GM18861 (cell line): ENCODE measurements at regions not wholly inside any gene's neighbourhood (a gene's known extent, or its start where the extent isn't known, plus 50 kb on each side); places are given as distances from the start of the nearest gene placed in this dataset.

ENCODE experiments used
- ATAC-seq: cut with Tn5 transposase; IDR thresholded peaks from one replicate; pipeline ENCODE4 v1.9.1; 2021; ENCODE audit not compliant: unreplicated experiment

DNA sequence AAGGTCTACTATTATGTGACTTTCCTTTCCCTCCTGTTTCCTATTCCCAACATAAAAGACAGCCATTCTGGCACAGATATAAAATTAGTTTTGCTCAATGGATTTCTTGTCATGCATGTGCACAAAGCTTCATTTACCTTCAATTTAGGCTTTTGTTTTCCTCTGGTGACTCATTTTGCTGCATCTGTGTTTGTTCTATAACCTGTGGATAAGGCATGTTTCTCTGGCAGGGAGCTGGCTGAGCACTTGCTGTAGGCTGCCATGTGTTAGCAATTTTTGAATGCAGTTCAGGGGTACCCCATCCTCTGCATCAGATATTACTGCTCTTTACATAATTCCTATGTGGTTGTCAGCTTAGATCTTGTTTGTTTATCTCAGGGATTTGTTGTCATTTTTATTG lies 202.8 kb upstream of the GRID2 start:
- no peak for ATAC-seq

DNA sequence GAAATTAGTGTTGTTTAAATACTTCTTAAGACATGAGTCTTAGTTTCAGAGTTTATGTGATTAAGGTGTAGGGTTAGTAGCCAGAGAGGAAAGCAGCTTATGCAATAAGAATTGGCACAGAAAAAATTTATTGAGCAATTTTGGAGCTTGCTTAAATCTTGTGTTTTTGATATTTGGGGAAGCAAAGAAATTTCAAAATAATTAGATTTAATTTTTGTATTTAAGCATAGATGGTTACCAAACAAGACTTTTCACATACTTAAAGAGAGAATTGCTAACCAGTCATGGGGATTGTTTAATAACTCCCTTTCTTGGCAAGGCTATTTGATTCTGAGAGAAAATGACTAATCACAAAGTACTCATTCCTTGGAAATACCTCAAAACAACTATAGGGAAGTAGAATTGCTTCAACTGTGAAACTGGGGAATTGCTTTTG lies 202.0 kb upstream of the GRID2 start:
- ATAC-seq, result no peak

DNA sequence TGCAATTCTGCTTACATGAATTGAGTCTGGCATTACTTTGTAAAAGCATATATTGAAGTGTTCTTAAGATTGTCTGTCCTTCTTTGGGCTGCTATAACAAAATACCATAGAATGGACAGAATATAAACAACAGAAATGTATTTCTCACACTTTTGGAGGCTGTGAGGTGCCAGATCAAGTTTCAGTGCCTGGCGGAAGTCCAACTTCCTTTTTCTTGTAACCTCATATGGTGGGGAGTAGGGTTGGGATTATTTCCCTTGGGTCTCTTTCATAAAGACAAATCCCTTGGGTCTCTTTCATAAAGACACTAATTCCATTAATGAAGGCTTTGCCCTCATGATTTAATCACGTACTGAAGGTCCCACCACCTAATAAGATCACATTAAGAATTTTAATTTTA lies 199.3 kb upstream of the GRID2 start:
- no peak for ATAC-seq

DNA sequence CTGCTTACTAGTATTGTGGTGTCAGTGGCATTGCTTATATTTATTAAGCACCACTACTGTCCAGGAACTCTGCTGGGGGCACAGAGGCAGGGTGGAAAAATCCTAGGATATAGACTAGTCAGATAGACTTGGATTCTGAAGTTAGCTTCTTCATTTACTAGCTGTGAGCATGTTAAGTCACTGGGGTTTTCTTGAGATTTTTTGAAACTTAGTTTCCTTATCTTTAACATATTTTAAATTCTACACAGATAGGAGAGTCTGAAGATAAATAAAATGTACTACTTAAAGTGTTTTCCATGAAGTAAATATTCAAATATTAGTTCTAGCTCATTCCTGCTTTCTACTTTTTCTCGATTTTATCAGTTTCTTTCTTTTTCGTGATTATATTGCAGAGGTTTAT lies 196.9 kb upstream of the GRID2 start:
- no peak for ATAC-seq

DNA sequence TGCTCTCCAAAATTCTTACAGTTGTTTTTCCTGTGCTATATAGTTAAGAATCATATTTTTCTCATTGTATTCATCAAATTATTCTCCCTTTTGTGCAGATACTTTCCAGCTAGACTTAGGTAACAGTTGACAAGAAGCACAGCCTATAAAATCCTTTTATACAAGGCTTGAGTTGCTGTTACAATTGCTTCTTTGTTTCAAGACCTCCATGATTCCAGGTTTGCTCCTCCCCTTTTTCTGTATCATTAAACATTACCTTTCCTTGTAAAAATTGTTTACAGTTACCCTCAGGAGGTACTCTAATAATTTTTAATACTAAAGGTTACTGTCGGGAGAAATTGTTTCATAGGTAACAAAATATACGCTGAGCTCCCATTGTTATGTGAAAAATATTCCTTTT lies 192.3 kb upstream of the GRID2 start:
- no peak for ATAC-seq

DNA sequence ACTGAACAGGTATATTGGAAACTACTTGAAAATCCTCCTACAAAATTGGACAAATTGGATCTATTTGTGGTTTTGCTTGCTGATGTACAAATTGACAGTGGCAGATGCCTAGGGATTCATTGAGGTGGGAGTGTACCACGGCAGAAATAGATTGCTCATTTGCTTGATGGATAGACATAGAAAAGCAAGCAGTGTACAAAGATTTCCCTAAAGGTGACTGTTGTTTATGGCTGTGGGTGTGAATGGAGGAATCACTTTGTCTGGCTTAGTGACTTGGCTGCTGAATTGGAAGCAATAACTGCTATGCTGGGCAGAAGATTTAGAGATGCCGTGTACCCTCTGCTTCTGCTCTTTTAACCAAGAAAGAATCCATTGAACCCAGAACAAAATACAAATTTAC lies 191.0 kb upstream of the GRID2 start:
- ATAC-seq, result no peak

DNA sequence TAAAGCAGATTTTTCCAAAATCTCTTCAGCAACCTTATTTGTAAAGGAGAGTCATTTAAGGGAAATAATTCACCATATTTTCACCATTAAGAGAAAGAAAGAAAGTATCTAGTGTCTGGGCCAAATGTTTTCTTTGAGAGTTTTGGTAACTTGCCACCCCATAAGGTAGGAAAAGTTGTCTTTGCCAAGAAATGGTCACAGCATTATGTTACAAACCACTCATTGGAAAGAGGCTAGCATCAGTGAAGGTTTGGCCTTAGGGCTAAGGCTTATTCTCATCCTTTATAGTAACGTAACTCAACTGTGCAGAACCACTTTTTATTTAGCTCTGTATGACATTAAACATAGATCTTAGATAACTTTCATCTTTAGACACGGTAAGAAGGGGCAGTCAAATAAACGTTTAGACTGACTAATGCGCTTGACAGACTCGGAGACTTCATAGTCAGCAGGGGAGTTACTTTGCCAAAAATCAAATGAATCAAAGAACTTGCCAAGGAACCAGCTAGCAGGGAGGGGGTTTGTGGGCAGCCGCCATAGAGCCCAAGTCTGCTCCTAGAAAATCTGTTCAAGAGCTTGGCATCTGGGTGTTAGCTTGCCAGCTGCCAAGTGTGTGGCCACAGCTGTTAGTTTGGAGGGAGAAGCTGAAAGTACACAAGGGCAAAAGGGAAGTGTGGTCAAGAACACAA lies 182.8 kb upstream of the GRID2 start:
- no peak for ATAC-seq

DNA sequence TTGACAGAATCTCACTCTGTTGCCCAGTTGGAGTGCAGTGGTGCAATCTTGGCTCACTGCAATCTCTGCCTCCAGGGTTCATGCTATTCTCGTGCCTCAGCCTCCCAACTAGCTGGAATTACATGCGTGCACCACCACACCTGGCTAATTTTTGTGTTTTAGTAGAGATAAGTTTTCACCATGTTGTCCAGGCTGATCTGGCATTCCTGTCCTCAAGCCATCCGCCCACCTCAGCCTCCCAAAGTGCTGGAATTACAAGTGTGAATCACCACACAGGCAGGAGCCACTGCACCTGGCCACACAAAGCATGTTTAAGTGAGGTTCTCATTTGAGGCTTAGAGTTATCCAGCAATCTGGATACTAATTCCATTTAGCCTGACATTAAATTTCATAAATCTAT lies 180.9 kb upstream of the GRID2 start:
- no peak for ATAC-seq

DNA sequence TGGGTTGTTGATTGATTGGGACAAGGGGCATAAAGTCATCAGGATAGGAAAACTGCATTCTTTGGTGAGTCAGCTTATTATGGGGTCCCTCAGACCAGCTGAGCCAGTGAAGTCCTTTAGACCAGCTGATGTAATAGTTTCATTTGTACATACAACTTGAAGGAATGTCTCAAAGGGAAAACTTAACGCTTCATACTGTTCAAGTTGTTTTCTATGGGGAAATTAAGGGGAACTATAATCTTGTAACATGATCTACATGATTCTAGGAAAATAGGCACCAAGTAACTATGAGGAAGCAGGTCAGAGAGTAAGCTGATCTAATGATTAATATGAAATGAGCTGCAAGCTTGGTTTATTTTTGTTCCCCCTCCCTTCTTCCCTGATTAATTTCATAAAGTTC lies 175.1 kb upstream of the GRID2 start:
- no peak for ATAC-seq

DNA sequence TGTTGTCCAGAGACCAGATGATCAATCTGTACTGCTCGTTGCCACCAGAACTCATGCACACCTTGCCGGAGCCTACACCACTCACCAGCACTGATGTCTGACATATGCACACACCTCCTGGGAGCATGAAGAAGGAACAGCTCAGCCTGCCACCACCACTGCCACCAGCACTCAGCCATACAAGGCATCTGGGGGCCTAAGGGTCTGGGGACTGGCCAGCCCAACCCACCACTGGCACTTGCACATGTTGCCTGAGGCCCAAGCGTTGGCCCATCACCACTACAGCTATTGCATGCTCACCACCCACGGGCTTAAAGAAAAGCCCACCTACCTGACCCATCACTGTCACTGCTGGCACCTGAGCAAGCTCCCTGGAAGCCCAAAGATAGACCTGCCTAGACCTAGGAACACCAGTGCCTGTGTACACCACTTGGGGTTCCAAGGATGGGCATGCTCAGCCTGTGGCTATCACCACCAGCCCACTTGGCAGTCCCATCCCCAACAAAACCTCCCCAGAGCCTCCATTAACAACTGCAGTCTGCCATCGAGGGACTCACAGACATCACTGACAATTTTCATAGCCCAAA lies 174.3 kb upstream of the GRID2 start:
- no peak for ATAC-seq

DNA sequence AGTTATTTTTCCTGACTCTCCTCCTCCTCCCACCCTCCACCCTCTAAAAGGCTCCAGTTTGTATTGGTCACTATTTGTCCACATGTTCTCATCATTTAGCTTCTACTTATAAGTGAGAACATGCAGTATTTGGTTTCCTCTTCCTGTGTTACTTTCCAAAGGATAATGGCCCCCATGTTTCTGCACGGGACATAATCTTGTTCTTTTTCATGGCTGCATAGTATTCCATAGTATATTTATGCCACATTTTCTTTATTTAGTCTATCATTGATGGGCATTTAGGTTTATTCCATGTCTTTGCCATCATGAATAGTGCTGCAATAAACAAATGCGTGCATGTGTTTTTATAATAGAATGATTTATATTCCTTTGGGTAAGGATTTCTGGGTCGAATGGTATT lies 167.3 kb upstream of the GRID2 start:
- no peak for ATAC-seq

DNA sequence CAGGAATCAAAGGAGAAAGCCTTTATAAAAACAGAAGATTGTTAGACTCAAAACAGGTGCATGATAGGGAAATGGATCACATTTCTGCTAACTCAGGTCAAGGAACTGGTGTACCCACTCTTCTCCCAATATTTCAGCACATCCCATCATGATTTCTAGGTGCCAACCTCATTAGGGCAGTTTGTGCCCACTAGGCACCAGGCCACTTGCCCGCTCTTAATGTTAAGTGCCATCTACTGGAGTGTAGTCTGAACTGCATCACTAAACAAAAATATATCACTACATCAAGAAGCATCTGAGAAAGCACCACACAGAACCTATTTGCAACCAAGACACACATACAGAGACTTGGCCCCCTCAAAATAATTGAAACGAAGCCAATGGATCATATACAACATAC lies 140.4 kb upstream of the GRID2 start:
- ATAC-seq, result peak; percentile 45

DNA sequence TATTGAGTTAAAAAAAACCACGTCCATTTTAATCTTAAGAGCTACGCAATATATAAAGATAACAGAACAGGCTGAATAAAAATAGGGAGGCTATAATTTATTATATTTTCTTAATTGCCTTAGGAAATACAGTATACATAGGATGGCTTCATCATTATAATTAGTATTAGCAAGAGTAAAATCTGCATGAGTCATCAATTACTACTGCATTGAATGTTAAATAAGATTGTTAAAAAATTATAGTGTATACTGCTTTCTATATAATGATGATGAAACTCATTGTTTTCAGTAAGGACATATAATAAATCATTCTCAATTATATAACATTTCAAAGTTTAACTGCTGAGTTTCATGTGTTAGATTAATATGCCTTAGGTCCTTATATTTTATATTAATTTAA lies 133.4 kb upstream of the GRID2 start:
- no peak for ATAC-seq

DNA sequence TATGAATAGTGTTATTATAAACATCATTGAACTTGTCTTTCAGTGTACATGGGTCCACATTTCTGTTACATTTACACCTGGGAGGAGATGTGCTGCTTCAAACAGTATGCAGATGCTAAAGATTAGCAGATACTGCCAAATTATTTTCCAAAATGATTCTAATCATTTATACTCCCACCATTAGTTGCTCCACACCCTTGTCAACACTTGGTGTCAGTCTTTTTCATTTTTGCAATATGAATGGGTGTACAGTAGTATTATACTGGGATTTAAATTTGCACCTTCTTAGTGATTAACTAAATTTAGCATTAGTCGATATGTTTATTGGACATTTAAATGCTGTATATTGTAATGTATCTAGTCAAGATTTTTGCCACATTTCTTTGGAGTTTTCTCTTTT lies 131.6 kb upstream of the GRID2 start:
- ATAC-seq, result no peak

DNA sequence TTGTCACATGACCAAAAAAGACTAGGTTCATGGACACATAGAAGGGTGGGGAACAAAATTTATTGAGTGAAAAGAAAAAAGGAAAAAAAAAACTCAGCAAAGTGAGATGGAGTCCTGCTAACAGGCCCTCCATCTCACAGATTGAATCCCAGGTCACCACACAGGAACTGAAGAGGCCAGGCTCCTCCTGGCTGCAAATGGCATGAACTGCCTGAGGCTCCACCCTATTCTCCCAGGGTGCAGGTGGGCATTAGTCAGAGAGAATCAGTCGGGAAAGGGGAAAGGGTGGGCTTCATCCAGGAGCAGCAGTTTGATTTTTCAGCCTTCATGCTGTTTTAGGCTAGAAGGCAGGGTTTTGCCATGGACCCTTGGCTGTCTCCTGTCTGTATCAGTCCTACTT lies 128.5 kb upstream of the GRID2 start:
- no peak for ATAC-seq

DNA sequence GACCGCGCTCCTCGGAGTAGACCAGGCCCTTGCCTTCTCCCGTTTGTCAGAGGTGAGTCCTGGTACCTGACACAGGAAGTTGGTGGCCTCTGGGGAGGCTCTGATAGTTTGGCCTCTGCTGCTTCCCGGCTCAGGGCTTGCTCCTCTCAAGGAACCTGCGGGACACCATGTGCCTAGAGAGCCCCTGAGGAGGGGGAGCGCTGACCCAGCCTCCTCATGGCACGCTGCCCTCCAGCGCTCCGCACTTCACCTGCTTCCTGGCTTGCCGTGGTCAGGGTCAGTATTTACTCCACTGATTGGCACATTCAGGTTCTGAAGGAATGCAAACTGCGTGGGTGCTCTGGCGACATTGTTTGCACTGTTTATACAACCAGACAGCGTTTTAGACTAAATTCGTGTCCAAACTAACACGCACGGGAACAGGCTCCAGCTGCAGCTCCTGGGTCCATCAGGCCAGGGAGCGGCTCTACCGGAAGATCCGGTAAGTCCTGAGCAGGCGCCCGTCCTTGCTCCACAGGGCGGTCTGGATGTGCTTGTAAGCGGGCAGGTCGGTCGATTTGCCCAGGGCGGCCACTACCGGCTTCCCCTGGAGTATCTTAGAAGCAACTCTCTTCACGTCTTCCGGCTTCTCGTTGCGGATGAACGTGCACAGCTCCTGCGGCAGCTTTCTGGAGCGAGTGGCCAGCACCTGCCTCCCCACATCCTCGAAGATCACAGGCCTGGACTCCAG lies 121.6 kb upstream of the GRID2 start:
- ATAC-seq, result no peak

DNA sequence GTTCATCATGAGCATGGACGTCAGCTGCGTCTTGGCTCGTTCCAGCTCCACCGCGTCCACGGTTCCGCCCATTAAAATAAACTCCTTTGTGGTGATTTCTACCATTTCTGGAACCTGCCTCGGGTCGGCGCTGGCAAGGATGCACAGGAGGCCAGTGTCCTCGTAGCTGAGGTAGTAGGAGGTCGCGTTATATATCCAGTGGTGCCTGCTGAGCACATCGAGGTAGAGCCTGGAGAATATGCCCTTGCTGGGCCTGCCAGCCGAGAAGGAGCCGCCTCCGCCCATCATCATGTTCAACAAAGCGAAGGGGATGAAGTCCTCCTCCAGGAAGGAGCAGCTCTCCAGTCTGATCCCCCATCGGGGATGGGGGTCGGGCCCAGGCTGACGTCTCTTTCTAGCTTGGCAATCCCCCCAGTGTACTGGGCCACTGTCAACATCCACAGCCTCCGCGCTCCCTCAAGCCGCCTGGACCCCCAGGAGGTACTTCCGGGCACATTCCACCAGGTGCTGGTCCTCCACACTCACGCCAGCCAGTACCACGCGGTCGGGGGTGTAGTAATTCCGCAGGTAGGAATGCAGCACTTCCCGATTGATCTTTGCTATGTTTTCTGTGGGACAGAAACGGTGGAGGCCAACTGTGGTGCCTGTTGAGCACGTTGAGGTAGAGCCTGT lies 120.9 kb upstream of the GRID2 start:
- ATAC-seq, result no peak

DNA sequence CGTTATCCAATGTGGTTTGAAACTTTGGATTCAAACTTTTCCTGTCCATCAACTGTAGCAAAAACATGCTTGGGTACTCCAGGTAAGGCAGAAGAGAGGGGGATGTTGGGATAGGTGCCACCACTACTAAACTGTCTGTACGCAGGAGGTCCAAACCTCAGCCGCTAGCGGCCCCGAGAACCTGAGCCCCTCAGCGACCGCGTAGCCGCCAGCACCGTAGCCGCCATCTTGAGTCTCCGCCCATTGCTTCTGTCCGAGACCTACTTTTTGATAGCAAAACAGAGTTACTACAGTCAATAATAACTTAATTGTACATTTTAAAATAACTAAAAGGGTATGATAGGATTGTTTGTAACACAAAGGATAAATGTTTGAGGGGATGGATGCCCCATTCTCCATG lies 119.9 kb upstream of the GRID2 start:
- ATAC-seq, result no peak

DNA sequence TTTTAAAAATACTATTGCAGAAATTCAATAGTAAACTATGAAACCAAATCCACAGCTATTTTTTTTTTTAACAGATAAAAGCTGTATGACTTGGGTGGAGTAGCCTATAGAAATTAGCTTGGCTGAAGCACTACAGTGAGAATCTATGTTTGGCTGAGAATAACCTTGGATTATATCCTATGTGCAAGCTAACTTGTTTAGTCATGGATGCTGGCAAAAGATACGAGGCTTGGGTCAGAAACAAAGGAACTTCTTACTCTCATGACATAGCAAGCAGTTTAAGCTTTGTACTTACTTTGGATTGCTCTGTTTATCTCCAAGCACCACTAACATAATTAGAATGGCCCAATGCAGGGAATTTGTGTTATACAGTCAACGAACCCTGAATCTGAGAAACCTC lies 119.2 kb upstream of the GRID2 start:
- no peak for ATAC-seq

DNA sequence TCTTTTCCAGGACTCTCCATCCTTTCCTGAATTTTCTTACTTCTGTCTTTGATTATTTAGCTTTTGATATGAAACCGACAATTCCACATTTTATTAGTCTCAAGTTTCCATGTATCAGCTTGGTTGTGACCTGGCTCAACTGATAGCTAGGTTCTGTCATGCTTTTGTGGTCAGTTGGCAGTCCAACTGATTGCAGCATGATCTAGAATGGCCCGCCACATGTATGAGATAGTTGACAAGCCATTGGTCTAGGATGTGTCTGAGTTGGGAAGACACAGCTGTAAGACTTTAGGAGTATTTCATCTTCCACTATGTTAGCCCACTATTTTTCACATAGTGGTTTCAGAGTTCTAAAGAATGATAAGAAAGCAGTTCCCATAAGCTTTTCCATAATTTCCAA lies 117.5 kb upstream of the GRID2 start:
- ATAC-seq, result no peak

DNA sequence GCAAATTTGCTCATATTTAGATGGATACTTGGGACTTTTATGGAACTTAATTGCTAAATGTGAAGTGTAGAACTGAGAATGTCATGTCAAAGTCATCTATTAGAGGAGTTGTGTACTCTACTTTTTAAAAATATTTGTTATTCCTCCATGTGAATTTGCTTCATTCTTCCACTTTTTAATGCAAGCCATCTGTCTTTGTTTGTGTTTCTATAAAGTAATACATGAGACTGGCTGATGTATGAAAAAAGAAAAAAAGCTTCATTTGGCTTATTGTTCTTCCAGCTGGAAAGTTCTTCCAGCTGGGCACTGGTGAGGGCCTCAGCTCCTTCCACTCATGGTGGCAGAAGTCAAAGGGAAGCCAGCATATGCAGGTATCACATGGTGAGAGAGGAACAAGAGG lies 114.6 kb upstream of the GRID2 start:
- no peak for ATAC-seq

DNA sequence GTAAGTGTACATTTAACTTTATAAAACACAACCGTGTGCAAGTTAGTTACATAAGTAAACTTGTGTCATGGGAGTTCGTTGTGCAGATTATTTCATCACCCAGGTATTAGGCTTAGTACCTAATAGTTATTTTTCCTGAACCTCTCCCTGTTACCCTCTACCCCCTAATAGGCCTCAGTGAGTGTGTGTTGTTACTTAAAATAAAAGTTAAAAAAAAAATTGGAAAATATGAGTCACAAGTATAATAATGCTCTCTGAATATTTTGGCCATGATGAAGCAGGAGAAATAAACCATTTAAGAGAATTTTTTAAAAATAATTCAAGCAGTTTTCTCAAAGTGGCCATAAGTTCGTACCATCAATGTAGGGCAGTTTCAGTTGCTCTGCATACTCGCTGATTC lies 105.1 kb upstream of the GRID2 start:
- ATAC-seq, result no peak
